ENCODE measurements at regions not wholly inside any gene's neighbourhood (a gene's known extent, or its start where the extent isn't known, plus 50 kb on each side); places are given as distances from the start of the nearest gene placed in this dataset.
"Not testable (repeated sequence)": the region's sequence is repeated elsewhere in the genome, so short reads cannot be mapped to it uniquely, and the experiment has no call there.

DNA sequence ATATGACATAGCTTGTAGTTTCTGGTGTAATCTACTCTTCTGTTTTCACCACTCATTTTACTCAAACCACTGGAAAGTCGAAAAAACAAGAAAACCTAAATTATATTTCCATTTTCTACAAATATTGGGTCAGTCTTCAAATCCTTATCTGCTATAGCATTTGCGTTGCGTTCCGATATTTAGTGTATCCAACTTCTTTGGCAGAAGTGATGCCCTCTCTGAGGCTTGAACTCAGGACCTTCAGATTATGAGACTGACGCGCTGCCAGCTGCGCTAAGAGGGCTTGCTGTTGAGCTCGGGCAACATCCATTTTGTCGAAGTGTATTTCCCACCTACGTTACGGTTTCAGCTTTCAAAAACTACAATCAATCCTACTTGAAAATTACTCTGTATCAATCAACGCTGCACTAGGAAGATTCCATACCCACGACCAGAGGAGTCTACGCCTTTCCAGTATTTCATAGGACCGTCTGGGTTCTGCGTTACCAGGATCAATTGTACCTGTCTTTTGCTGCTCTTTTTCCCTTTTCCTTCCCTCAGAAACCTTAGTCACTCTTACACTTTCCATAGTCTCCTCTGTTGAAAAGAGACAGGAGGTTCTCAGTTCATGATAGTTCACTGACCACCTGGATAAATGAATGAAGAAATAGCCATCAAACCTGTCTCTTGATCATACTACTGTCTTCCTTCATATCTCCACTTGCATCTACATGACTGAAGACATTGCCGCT, 140.5 kb upstream of the ZNF322 start:
- not testable (repeated sequence) for DNase-seq

GRCh38 chr6:26803762-26804161, 144.2 kb upstream of the ZNF322 start:
- not testable (repeated sequence) for DNase-seq

DNA sequence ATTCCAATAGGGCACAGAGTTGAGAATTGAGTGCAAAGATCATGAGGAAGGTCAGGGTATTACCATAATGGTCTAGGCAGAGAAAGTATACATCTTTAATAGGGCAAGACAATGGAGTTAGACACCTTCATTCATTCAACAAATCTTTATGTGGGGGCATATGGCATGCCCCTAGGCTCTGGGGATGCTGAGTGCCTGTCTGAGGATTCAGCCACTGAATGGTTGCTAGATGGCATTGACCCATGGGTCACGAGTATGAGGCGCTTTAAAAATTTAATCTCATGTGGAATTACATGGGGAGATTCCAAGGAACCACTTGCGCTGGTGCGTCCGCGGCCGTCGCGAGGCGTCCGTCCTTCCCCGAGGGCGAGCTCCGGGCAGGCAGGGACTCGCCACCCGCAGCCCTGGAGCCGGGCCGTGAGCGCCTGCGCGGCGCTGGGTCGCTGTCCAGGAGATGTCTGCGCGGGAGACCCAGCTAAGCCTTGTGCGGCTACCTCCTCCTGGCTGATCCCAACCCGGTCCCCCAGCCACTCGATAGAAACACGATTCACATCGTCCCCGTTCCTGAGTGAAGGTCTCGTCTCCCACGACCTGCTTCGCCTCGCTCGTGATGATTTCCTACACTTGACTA, 152.1 kb upstream of the ZNF322 start:
- DNase-seq: not testable (repeated sequence)

DNA sequence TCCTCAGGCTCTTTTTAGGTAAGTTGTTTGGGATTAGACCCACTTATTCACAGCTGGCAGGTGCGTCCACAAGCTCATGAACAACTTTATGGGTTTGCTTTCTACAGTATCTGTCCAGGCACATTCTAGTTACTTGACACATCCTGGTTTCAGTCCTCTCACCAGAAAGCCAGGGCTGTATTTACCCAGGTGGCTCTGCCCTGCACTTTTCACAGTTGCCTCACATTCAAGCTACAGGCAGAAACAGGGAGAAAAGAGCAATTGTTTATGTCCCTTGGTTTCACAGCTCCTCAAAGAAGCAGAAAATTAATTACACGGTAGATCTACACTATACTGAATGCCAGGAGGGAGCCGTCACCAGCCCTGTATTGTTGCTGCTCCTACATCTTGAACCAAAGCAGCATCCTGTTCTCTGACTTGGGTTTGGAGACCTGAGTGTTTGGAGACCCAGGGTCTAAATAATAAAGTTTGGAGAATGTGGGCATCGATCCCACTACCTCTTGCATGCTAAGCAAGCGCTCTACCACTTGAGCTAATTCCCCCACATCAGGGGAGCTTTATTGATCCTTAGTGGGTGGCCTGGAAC, 159.2 kb upstream of the ZNF322 start:
- DNase-seq: not testable (repeated sequence)

DNA sequence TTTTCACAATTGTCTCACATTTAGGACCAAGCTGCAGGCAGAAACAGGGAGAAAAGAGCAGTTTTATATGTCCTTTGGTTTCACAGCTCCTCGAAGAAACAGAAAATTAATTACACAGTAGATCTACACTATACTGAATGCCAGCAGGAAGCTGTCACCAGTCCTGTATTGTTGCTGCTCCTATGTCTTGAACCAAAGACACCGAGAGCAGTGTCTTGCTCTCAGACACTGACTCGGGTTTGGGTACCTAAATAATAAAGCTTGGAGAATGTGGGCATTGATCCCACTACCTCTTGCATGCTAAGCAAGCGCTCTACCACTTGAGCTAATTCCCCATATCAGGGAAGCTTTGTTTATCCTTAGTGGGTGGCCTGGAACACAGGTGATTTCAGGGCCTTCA, 168.4 kb upstream of the ZNF322 start:
- DNase-seq: not testable (repeated sequence)

DNA sequence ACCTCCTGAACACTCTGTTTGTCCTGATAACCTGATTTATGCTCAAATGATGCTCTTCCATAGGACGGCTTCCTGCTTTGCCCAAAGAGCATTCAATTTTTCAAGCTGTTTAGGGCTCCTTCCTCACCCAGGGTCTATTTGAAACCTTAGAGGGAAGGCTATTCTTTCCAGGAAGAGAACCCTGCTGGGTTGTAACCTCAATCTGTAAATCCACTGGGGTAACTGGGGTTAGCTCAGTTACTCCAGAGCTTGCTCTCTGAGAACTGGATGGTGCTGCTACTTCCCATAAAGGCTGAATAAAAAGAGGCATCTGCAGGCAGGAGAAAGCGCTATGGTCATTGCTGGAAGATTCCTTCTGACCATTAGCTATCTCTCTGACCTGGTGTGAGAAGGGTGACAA, 169.9 kb upstream of the ZNF322 start:
- not testable (repeated sequence) for DNase-seq

GRCh38 chr6:26830992-26831391, 171.4 kb upstream of the ZNF322 start:
- not testable (repeated sequence) for DNase-seq

- not testable (repeated sequence) for DNase-seq
These were observed 176.2 kb upstream of the ZNF322 start for GRCh38 chr6:26835707-26836106.

GRCh38 chr6:26836657-26837056, 177.1 kb upstream of the ZNF322 start:
- not testable (repeated sequence) for DNase-seq

GRCh38 chr6:26844823-26845222, 185.3 kb upstream of the ZNF322 start:
- not testable (repeated sequence) for DNase-seq

DNA sequence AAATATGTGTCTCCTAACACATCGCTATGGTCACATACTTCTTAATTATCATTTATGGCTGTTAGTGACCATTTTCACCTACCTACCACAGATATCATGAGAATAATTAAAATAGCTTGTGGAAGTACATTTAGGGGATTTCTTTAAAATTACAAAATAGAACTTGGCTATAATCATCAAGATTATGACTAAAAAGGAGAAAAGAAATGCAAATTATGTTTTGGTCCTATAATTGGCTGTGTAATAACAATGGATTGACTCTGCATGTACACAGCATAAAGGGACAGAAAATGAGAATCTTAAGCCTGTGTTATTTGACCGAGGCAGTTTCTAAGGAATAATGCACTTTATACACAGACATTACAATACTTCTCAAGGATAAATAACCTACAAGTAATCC, 197.7 kb upstream of the ZNF322 start:
- DNase-seq: not testable (repeated sequence)

DNA sequence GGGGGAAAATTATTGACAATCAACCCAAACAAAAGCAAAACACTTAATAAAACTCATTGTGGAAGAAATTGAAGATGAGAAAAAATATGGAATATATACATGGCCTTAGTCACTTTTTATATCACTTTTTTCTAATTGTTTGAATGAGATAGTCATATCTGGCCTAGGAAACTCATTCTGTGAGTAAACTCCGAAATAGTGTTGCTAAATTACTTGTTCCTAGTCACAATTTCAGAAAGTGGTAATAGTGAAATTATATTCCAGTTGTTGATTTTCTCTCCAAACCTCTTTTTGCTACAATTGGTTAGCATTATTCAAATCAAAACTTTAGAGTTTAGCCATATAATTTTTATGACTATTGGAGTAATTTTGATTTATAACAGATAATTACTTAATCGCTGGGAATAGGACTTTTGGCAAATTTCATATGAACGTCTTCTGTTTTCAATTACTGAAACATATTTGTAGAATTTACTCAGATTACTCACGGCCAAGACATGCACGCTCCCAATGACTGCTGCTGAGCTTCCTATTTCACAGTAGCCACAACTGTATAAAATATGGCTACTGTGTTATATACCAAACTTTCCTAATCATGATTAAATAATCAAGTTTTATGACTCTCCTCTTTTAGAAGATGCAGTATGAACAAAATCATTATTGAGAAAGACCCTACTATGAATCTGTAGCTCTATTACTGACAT, 199.7 kb upstream of the ZNF322 start:
- DNase-seq: not testable (repeated sequence)

DNA sequence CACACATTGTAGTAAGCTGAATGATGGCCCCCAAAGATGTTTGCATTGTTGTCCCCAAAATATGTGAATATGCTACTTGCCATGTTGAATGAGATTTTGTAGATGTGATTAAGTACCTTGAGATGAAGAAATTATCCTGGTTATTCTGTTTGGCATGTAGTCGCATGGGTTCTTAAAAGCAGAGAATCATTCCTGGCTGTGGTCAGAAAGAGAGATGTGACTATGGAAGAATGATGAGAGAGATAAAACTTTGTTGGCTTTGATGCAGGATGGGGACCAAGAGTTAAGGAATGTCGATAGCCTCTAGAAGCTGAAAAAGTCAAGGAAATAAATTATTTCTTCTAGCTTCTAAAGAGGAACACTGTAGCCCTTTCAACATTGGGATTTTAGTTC, 200.2 kb upstream of the ZNF322 start:
- DNase-seq: not testable (repeated sequence)

GRCh38 chr6:26861913-26862312, 202.4 kb upstream of the ZNF322 start:
- not testable (repeated sequence) for DNase-seq

- not testable (repeated sequence) for DNase-seq
These were observed 204.1 kb upstream of the ZNF322 start for GRCh38 chr6:26863641-26864040.

GRCh38 chr6:26898785-26899184, 239.2 kb upstream of the ZNF322 start:
- DNase-seq: not testable (repeated sequence)

DNA sequence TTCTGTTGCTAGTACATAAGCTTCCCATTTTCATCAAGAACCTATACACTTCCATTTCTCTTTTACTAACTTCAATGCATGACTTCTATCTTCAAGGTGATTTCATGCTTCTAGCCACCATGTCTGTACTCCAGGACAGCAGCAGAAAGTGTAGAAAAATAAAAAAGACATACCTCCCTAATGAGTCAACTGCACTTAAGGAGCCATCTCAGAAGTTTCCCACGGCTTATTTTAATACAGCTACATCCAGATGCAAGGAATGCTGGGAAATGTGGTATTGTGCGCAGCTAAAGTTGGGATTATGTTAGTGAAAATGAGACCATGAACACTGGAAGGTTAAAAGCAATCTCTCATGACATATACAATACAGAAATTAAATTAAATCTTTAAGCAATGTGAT, 264.7 kb upstream of the ZNF322 start:
- DNase-seq: not testable (repeated sequence)

DNA sequence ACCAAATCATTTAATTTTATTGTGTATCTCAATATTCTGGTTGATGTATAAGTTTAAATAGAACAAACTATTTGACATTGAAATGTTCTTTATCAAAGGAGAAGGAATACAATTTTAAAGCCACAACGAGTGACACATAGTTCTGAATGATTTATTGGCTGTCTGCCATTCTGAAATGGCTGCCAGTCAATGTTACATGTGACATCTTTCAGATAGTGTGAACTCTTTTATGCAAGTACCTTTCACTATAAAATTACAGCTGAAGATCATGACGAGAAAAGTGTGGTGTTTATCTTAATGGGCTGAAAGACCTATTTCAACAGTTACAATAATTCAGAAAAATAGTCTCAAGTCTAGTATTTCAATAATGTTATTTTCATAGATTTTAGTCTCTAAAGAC, 268.6 kb upstream of the ZNF322 start:
- not testable (repeated sequence) for DNase-seq

DNA sequence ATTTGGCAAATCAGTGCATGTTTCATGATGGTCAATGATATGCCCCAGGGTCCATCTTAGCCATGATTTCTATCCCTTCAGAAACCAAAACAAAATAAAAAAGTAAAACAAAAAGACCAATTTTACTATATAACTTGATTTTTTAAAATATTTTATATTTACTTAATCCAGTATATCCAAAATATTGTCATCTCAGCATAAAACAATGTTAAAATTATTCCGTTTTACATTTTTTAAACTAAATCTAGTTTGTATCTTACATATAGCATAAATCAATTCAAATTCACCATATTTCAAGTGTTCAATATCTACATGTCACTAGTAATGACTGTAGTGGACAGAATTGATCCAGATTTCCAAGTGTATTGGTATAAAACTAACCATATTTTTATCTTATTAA, 277.7 kb upstream of the ZNF322 start:
- DNase-seq: not testable (repeated sequence)

GRCh38 chr6:26951211-26951610, 291.7 kb upstream of the ZNF322 start:
- DNase-seq: not testable (repeated sequence)

DNA sequence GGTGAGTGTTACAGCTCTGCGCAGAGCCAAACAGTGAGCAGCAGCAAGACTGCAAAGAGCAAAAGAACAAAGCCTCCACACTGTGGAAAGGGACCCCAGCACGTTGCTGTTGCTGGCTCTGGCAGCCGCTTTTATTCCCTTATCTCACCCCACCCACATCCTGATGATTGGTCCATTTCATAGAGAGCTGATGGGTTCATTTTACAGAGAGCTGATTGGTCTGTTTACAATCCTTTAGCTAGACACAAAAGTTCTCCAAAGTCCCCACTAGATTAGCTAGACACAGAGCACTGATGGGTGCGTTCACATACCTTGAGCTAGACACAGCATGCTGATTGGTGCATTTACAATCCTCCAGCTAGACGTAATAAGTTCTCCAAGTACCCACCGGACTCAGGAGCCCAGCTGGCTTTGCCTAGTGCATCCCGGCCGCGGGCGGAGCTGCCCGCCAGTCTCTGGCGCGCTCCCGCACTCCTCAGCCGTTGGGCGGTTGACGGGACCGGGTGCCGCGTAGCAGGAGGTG, 291.4 kb upstream of the PRSS16 start:
- DNase-seq: peak; percentile 44

GRCh38 chr6:26956601-26957184, 290.8 kb upstream of the PRSS16 start:
- peak; percentile 86 for DNase-seq
